ENCODE measurements at regions not wholly inside any gene's neighbourhood (a gene's known extent, or its start where the extent isn't known, plus 50 kb on each side); places are given as distances from the start of the nearest gene placed in this dataset.
"Not testable (repeated sequence)": the region's sequence is repeated elsewhere in the genome, so short reads cannot be mapped to it uniquely, and the experiment has no call there.

- Histone ChIP-seq H3K9me3 (ENCODE audit: control insufficient read depth, insufficient read depth, low read length) (no peaks in the 10 kb centered on the region), H3K27ac (ENCODE audit: low read length) (no peak overlapping the region), H3K4me1 (ENCODE audit: control insufficient read depth, insufficient read depth, low read length) (no peaks in the 10 kb centered on the region), H3K27me3 (ENCODE audit: control insufficient read depth, insufficient read depth, low read length) (no peaks in the 10 kb centered on the region), H3K4me3 (ENCODE audit: low read length) (no peak overlapping the region), H3K36me3 (ENCODE audit: control insufficient read depth, insufficient read depth, low read length) (no peaks in the 10 kb centered on the region)
- Mint-ChIP-seq H3K36me3 (no peaks in the 10 kb centered on the region), H3K27me3 (ENCODE audit: low read depth in 2 of 2) (no peaks in the 10 kb centered on the region), H3K9me3 (no peaks in the 10 kb centered on the region), H3K4me1 (no peaks in the 10 kb centered on the region), H3K4me3 (no peak overlapping the region), H3K27ac (no peak overlapping the region)
- no peak for ATAC-seq
- no peak for DNase-seq
- 55% methylated on average over 3 of the region's 4 CpGs for WGBS (ENCODE audit: insufficient coverage)
- no peak for TF ChIP-seq CTCF (IDR thresholded peaks at IDR 0.05)
- intact Hi-C loops (cut with micrococcal nuclease) = no loop called here
Measured at GRCh38 chr10:51014680-51015389, 59.5 kb upstream of the PRKG1 start.

- H3K27ac Mint-ChIP-seq; H3K4me3 Mint-ChIP-seq; intact Hi-C loops (cut with micrococcal nuclease); H3K9me3 ChIP-seq (ENCODE audit: control insufficient read depth, insufficient read depth, low read length); H3K27me3 Mint-ChIP-seq (ENCODE audit: low read depth in 2 of 2); H3K9me3 Mint-ChIP-seq; H3K4me1 Mint-ChIP-seq; DNase-seq; H3K4me1 ChIP-seq (ENCODE audit: control insufficient read depth, insufficient read depth, low read length); H3K27ac ChIP-seq (ENCODE audit: low read length); H3K36me3 Mint-ChIP-seq; ATAC-seq; H3K27me3 ChIP-seq (ENCODE audit: control insufficient read depth, insufficient read depth, low read length); H3K4me3 ChIP-seq (ENCODE audit: low read length); H3K36me3 ChIP-seq (ENCODE audit: control insufficient read depth, insufficient read depth, low read length): not testable (repeated sequence)
Measured at GRCh38 chr10:51015390-51015754, 58.9 kb upstream of the PRKG1 start.

DNA sequence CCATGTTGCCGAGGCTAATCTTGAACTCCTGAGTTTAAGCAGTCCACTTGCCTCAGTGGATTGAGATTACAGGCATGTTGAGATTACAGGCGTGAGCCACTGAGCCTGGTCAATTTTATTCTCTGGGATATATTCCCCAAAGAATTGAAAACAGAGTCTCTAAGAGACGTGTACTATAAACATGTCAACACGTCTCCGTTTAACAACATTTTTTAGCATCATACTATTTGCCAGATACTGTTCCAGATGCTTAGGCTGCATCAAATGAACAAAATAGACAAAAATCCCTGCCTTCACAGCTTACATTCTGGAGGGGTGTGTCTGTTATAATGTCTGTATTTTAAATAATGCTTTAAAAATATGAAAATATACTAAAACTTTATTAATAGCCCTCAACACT lies 54.1 kb upstream of the PRKG1 start:
- Histone ChIP-seq H3K36me3 (ENCODE audit: control insufficient read depth, insufficient read depth, low read length) (no peaks in the 10 kb centered on the region), H3K9me3 (ENCODE audit: control insufficient read depth, insufficient read depth, low read length) (no peaks in the 10 kb centered on the region), H3K27ac (ENCODE audit: low read length) (no peak overlapping the region), H3K4me1 (ENCODE audit: control insufficient read depth, insufficient read depth, low read length) (no peaks in the 10 kb centered on the region), H3K4me3 (ENCODE audit: low read length) (no peak overlapping the region), H3K27me3 (ENCODE audit: control insufficient read depth, insufficient read depth, low read length) (no peaks in the 10 kb centered on the region)
- H3K4me3 Mint-ChIP-seq = no peak overlapping the region
- no peaks in the 10 kb centered on the region for H3K9me3 Mint-ChIP-seq
- ATAC-seq (no peak), DNase-seq (no peak)
- no peaks in the 10 kb centered on the region for H3K4me1 Mint-ChIP-seq
- H3K27me3 Mint-ChIP-seq (ENCODE audit: low read depth in 2 of 2) = no peaks in the 10 kb centered on the region
- no peaks in the 10 kb centered on the region for H3K36me3 Mint-ChIP-seq
- no peak overlapping the region for H3K27ac Mint-ChIP-seq
- intact Hi-C loops (cut with micrococcal nuclease) = no loop called here
- TF ChIP-seq CTCF (IDR thresholded peaks at IDR 0.05) = no peak
- 90% methylated on average over 5 of the region's 5 CpGs for WGBS (ENCODE audit: insufficient coverage)

- H3K27ac Mint-ChIP-seq = no peak overlapping the region
- no peaks in the 10 kb centered on the region for H3K27me3 ChIP-seq (ENCODE audit: control insufficient read depth, insufficient read depth, low read length)
- H3K36me3 ChIP-seq (ENCODE audit: control insufficient read depth, insufficient read depth, low read length) = no peaks in the 10 kb centered on the region
- H3K4me3 Mint-ChIP-seq = no peak overlapping the region
- no peaks in the 10 kb centered on the region for H3K36me3 Mint-ChIP-seq
- no peak overlapping the region for H3K27ac ChIP-seq (ENCODE audit: low read length)
- no peaks in the 10 kb centered on the region for H3K27me3 Mint-ChIP-seq (ENCODE audit: low read depth in 2 of 2)
- H3K4me1 ChIP-seq (ENCODE audit: control insufficient read depth, insufficient read depth, low read length) = no peaks in the 10 kb centered on the region
- H3K9me3 Mint-ChIP-seq = no peaks in the 10 kb centered on the region
- ATAC-seq = no peak
- no peaks in the 10 kb centered on the region for H3K4me1 Mint-ChIP-seq
- H3K9me3 ChIP-seq (ENCODE audit: control insufficient read depth, insufficient read depth, low read length) = no peaks in the 10 kb centered on the region
- intact Hi-C loops (cut with micrococcal nuclease) = no loop called here
- 95% methylated on average over 4 of the region's 5 CpGs for WGBS (ENCODE audit: insufficient coverage)
- no peak overlapping the region for H3K4me3 ChIP-seq (ENCODE audit: low read length)
- no peak for TF ChIP-seq CTCF (IDR thresholded peaks at IDR 0.05)
- no peak for DNase-seq
Measured at GRCh38 chr10:51022933-51023585, 51.2 kb upstream of the PRKG1 start.
